NCI-H2107 treated with DMSO at 0.1 percent for 48 hours (cell line): ENCODE measurements at regions not wholly inside any gene's neighbourhood (a gene's known extent, or its start where the extent isn't known, plus 50 kb on each side); places are given as distances from the start of the nearest gene placed in this dataset.
"Not testable (repeated sequence)": the region's sequence is repeated elsewhere in the genome, so short reads cannot be mapped to it uniquely, and the experiment has no call there.

Source experiments
- DNase-seq: peaks from one replicate; lab custom pipeline; 2025; ENCODE audit not compliant: unreplicated experiment; lab: John Stamatoyannopoulos, UW

DNA sequence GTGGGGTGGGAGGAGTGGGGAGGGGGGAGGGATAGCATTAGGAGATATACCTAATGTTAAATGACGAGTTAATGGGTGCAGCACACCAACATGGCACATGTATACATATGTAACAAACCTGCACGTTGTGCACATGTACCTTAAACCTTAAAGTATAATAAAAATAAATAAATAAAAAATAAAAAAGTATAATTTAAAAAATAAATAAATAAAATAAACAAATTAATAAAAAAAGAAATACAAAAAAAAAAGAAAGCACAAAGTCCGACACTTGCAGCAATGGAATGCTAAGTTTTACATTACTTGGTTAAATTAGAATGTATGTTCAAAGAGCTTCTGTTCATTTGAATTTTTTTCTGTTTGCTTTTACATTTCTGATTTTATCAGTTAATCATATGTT lies 236.5 kb upstream of the POGK start:
- not testable (repeated sequence) for DNase-seq

- no peak for DNase-seq
Observed at GRCh38 chr1:166603296-166603695, 236.0 kb upstream of the POGK start.

- no peak for DNase-seq
Observed at GRCh38 chr1:166605137-166605536, 234.1 kb upstream of the POGK start.

- DNase-seq = no peak
Observed at GRCh38 chr1:166612886-166613285, 226.4 kb upstream of the POGK start.

- no peak for DNase-seq
Observed at GRCh38 chr1:166616206-166616605, 223.1 kb upstream of the POGK start.

- DNase-seq = no peak
Observed at GRCh38 chr1:166626711-166627110, 212.6 kb upstream of the POGK start.

DNA sequence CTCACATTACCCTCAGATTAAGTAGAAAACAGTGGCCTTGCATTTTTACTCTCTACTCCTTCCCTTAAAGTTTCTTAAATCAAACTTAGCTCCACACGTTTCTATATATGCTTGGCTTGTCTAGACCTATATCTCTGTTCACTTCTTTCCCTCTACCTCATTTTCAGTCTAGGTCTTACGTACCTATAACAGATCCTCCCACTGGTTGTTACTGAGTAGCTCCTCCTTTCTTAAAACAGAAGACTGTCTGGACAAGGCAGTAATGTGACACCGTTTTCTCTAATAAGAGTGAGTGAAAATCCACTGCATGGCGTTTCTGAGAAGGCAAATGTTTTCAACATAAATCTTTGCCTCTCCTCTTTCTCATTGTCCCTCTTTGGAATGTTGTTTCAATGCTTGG lies 211.7 kb upstream of the POGK start:
- DNase-seq = no peak

DNA sequence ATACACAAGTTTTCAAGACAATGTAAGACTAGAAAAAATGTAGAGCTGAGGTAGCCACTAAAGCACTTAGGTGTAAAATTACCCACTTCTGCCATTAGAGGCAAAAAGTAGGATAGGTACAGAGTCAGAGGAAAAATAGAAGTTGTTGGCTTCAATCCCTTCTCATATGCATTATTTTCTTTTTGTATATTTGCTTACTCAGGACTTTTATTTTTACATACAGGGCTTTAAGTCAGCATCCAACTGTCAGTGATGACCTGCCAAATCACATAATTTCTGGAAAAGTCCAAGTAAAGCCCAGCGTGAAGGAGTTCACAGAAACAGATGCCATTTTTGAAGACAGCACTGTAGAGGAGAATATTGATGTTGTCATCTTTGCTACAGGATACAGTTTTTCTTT lies 211.0 kb upstream of the POGK start:
- no peak for DNase-seq

- no peak for DNase-seq
Observed at GRCh38 chr1:166629946-166630345, 209.3 kb upstream of the POGK start.

GRCh38 chr1:166630369-166630768 lies 208.9 kb upstream of the POGK start:
- no peak for DNase-seq

DNA sequence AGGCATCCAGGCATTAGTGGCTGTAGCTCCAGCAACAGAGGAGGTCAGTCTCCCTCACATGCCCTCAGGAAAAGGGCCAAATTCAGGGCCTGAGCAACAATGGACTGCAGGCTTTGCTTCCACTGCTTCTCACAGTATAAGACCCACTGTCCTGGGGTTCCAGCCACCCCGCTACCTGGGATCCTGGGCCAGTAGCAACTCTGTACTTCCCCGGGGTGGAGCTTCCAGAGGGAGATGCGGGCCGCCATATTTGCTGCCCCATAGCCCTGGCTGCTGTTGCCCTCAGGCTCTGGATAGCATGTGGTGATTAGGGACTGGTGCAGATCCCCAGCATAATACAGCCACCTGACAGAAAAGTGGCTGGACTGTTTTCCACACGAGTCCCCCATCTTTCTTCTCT lies 201.1 kb upstream of the POGK start:
- no peak for DNase-seq

DNA sequence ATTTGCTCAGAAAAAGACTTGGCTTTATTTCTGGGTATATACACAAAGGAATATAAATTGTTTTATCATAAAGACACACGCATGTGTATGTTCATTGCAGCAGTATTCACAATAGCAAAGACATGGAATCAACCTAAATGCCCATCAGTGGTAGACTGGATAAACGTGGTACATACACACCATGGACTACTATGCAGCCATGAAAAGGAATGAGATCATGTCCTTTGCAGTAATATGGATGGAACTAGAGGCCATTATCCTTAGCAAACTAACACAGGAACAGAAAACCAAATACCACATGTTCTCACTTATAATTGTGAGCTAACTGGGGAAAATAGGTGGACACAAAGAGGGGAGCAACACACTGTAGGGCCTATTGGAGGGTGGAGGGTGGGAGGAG lies 182.0 kb upstream of the POGK start:
- not testable (repeated sequence) for DNase-seq

- not testable (repeated sequence) for DNase-seq
Observed at GRCh38 chr1:166666790-166667189, 172.5 kb upstream of the POGK start.

DNA sequence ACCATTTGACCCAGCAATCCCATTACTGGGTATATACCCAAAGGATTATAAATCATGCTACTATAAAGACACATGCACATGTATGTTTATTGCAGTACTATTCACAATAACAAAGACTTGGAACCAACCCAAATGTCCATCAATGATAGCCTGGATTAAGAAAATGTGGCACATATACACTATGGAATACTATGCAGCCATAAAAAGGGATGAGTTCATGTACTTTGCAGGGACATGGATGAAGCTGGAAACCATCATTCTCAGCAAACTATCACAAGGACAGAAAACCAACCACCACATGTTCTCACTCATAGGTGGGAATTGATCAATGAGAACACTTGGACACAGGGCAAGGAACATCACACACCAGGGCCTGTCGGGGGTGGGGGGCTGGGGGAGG lies 171.7 kb upstream of the POGK start:
- not testable (repeated sequence) for DNase-seq

DNA sequence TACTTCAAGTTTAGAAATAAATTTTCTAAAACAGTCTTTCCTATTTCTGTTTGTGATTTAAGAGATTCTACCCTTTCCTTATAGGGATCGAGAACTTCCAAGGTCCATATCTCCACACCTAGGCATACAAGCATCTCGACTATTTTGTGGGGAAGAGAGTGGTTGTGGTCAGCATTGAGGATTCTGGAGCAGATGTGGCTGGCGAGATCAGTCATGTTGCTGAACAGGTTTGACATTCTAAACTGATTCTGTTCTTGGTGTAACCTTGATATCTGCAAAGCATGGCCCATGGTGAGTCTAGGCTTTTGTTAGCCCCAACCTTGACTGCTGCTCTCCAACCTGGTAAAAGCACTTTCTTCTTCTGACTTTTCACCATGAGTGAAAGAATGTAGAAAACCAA lies 167.6 kb upstream of the POGK start:
- DNase-seq = no peak

DNA sequence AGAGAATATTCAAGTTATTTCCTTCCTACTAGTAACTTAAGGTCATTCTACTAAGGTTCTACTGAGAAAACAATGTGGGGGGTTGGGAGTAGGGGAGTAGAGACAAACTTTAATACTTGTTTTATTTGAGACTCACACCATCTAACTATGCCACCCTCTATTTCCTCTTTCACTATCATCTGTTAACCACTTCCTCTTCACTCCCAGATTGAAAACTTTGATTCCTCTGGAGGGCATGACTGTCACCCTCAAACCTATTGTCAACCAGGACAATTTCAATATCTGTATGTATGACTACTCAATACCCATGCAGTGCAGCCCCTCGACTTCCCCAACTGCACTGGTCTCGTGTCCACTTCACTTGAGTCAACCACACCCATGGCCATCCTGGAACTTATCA lies 165.6 kb upstream of the POGK start:
- DNase-seq = no peak

GRCh38 chr1:166675213-166675612 lies 164.1 kb upstream of the POGK start:
- no peak for DNase-seq

DNA sequence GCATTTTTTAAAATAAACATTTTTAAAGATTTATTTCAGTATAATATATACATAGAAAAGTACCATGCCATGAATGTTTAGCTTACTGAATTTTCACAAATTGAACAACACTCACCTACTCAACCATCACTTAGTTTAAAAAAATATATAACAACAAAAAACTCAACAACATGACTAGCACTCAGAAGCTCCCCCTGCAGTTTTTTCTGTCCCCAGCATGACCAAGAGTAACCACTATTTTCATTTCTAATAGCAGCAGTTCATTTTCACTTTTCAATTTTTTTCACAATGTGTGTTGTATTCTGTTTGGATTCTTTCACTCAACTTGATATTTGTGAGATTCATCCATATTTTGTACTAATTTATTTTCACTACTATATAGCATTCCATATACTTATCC lies 162.3 kb upstream of the POGK start:
- DNase-seq = no peak

DNA sequence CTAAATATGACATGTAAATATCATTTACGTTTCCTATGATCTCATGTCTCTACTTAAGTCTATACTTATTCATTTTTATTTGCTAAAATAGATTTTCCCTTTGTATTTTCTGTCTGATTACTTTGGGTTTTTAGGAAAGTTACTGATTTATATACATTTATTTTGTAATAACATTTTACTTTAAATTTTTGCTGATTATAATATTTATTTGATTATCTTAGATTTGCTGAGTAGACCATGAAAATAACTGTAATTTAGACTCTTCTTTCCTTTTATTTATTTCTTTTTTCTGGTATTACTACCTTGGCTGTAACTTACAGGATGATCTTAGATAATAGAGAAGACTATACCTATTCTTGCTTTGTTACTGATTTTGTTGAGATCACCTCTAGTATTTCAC lies 159.9 kb upstream of the POGK start:
- no peak for DNase-seq

DNA sequence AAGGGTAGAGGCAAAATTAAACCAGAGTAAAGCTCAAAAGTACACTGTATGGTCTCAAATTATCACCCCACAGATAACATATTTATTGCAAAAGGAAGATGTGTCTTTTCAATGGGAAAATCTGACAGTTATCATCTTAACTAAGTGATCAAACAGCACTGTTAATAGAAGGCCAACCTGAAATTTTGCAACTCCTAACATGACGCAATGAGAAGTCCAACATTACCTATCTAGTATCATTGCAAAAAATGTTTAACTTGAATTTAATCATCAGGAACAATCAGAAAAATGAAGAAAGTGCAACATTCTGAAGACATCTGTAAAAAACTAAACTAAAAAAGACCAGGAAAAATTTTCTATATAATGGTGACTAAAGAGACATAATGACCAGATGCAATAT lies 156.7 kb upstream of the POGK start:
- DNase-seq = no peak

DNA sequence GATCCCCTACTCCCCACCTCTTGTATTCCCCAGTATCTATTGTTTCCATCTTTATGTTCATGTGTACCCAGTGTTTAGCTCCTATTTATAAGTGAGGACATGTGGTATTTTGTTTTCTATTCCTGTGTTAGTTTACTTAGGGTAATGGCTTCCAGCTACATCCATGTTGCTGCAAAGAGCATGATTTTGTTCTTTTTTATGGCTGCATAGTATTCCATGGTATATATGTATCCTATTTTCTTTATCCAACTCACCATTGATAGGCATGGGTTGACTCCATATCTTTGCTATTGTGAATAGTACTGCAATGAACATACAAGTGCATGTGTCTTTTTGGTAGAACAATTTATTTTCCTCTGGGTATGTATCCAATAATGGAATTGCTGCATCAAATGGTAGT lies 154.6 kb upstream of the POGK start:
- DNase-seq = not testable (repeated sequence)

DNA sequence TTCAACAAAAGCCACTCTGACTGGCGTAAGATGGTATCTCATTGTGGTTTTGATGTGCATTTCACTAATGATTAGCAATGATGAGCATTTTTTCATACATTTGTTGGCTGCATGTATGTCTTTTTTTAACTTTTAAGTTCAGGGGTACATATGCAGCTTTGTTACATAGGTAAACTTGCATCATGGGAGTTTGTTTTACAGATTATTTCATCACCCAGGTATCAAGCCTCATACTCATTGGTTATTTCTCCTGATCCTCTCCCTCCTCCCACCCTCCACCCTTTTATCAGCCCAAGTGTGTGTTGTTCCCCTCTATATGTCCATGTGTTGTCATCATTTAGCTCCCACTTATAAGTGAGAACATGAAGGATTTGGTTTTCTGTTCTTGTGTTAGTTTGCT lies 154.1 kb upstream of the POGK start:
- no peak for DNase-seq

DNA sequence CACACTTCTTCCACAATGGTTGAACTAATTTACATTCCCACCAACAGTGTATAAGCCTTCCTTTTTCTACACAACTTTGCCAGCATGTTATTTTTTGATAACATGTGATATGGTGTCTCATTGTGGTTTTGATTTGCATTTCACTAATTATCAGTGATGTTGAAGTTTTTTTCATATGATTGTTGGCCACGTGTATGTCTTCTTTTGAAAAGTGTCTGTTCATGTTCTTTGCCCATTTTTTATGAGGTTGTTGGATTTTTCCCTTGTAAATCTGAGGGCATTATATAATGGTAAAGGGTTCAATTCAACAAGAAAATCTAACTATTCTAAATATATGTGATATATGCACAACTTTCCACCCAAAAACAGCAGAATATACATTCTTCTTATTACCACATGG lies 153.4 kb upstream of the POGK start:
- DNase-seq = not testable (repeated sequence)

- DNase-seq = not testable (repeated sequence)
Observed at GRCh38 chr1:166690596-166690995, 148.7 kb upstream of the POGK start.
